Myocyte (in vitro differentiated cells): ENCODE measurements at regions not wholly inside any gene's neighbourhood (a gene's known extent, or its start where the extent isn't known, plus 50 kb on each side); places are given as distances from the start of the nearest gene placed in this dataset.

Experiments
- DNase-seq: peaks from one replicate; pipeline ENCODE4 v3.0.0-alpha.2; 2012; ENCODE audit warnings: low read depth

GRCh38 chr10:123521076-123521475 lies 145.1 kb upstream of the GPR26 start:
- DNase-seq: no peak

- no peak for DNase-seq
Measured at GRCh38 chr10:123521556-123521955, 144.6 kb upstream of the GPR26 start.

GRCh38 chr10:123522702-123523312 lies 143.3 kb upstream of the GPR26 start:
- no peak for DNase-seq

- DNase-seq: no peak
Measured at GRCh38 chr10:123523833-123524232, 142.3 kb upstream of the GPR26 start.

- DNase-seq: no peak
Measured at GRCh38 chr10:123526356-123527064, 139.6 kb upstream of the GPR26 start.

GRCh38 chr10:123527151-123527550 lies 139.0 kb upstream of the GPR26 start:
- DNase-seq: no peak

- DNase-seq: no peak
Measured at GRCh38 chr10:123529146-123529760, 136.9 kb upstream of the GPR26 start.

- no peak for DNase-seq
Measured at GRCh38 chr10:123530166-123530870, 135.8 kb upstream of the GPR26 start.

- no peak for DNase-seq
Measured at GRCh38 chr10:123535386-123535785, 130.8 kb upstream of the GPR26 start.

GRCh38 chr10:123536176-123536845 lies 129.8 kb upstream of the GPR26 start:
- no peak for DNase-seq

GRCh38 chr10:123537188-123537961 lies 128.8 kb upstream of the GPR26 start:
- no peak for DNase-seq

- no peak for DNase-seq
Measured at GRCh38 chr10:123538401-123539320, 127.5 kb upstream of the GPR26 start.

- no peak for DNase-seq
Measured at GRCh38 chr10:123544986-123545385, 121.2 kb upstream of the GPR26 start.

GRCh38 chr10:123548770-123549169 lies 117.4 kb upstream of the GPR26 start:
- DNase-seq: no peak

- DNase-seq: no peak
Measured at GRCh38 chr10:123549761-123550454, 116.2 kb upstream of the GPR26 start.

GRCh38 chr10:123550675-123551096 lies 115.5 kb upstream of the GPR26 start:
- no peak for DNase-seq

GRCh38 chr10:123551259-123551658 lies 114.9 kb upstream of the GPR26 start:
- DNase-seq: no peak

- no peak for DNase-seq
Measured at GRCh38 chr10:123552760-123553554, 113.2 kb upstream of the GPR26 start.
